ENCODE measurements at regions not wholly inside any gene's neighbourhood (a gene's known extent, or its start where the extent isn't known, plus 50 kb on each side); places are given as distances from the start of the nearest gene placed in this dataset.

DNA sequence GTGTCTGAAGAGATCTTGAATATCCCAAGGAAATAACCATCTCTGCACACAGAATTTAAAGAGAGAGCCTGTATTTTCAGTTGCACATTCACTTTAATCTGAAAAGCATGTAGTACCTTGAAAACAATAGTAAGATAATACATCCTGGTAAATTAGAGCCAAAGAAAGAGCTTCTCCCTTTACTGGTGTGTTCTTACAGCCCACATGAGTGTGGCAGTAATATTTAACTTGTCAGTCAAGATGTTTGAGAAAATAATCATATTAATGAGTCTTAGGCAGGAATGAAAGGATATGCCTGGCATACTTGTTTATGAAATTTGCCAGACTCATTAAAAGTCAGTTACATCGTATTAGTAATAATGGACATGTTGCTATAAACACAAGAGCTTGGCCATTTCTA, 908.4 kb upstream of the ADGRL4 start:
- H3K27ac ChIP-seq, result no peak overlapping the region
- no peaks in the 10 kb centered on the region for H3K27me3 ChIP-seq (replicated peaks; ENCODE audit: insufficient read depth)
- no peaks in the 10 kb centered on the region for H3K36me3 ChIP-seq
- no peaks in the 10 kb centered on the region for H3K4me1 ChIP-seq (ENCODE audit: control insufficient read depth in 1 of 2, low read depth in 2 of 2)
- no peak for DNase-seq (ENCODE audit: low spot score)
- no peaks in the 10 kb centered on the region for H3K9me3 ChIP-seq
- no peak for ATAC-seq (ENCODE audit: insufficient number of reproducible peaks, low FRiP score, low read depth)
- TF ChIP-seq, protein P1, sequence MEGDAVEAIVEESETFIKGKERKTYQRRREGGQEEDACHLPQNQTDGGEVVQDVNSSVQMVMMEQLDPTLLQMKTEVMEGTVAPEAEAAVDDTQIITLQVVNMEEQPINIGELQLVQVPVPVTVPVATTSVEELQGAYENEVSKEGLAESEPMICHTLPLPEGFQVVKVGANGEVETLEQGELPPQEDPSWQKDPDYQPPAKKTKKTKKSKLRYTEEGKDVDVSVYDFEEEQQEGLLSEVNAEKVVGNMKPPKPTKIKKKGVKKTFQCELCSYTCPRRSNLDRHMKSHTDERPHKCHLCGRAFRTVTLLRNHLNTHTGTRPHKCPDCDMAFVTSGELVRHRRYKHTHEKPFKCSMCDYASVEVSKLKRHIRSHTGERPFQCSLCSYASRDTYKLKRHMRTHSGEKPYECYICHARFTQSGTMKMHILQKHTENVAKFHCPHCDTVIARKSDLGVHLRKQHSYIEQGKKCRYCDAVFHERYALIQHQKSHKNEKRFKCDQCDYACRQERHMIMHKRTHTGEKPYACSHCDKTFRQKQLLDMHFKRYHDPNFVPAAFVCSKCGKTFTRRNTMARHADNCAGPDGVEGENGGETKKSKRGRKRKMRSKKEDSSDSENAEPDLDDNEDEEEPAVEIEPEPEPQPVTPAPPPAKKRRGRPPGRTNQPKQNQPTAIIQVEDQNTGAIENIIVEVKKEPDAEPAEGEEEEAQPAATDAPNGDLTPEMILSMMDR (IDR thresholded peaks at IDR 0.05), result no peak
- H3K4me3 ChIP-seq, result no peak overlapping the region

DNA sequence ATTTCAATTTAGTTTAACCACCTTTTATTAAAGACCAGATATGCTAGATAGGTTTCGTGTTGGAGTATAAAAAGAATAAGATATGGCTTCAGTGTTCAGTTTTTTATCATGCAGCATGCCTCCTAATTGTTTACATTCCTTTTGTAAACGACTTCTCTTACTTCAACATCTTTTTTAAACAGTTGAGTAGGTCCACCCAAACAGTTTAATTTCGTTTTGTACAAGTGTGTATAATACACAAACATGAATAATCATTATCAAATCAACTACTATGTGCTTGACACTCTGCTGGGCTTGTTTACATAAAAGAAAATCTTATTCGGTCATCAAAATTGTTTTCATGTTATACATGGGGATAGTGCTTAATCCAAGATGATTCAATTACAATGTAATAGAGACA, 906.3 kb upstream of the ADGRL4 start:
- TF ChIP-seq, protein P1 (IDR thresholded peaks at IDR 0.05), result no peak
- Histone ChIP-seq H3K27me3 (replicated peaks; ENCODE audit: insufficient read depth) (no peaks in the 10 kb centered on the region), H3K4me3 (no peak overlapping the region), H3K36me3 (no peaks in the 10 kb centered on the region), H3K27ac (no peak overlapping the region), H3K9me3 (no peaks in the 10 kb centered on the region), H3K4me1 (ENCODE audit: control insufficient read depth in 1 of 2, low read depth in 2 of 2) (no peaks in the 10 kb centered on the region)
- DNase-seq (ENCODE audit: low spot score) (no peak), ATAC-seq (ENCODE audit: insufficient number of reproducible peaks, low FRiP score, low read depth) (no peak)

DNA sequence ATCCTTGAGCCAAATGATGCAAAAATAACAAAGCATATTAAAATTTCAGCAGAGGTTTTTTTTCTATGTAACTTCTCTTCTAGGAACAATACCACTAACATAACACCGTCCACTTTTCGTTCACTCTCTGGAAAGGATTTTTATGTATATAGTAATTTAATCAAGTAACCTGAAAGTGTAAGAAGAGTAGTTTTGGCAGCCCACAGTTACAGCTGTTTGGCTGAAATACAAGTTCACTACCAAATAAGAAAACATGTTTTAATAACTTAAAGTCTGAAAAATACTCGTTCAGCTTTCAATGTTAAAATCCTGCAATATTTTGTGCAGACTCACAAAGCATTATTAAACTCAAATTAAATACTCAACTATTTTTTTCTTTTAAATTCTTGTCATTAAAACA, 896.8 kb upstream of the ADGRL4 start:
- Histone ChIP-seq H3K36me3 (no peaks in the 10 kb centered on the region), H3K4me3 (no peak overlapping the region), H3K27me3 (replicated peaks; ENCODE audit: insufficient read depth) (no peaks in the 10 kb centered on the region), H3K4me1 (ENCODE audit: control insufficient read depth in 1 of 2, low read depth in 2 of 2) (no peaks in the 10 kb centered on the region), H3K27ac (no peak overlapping the region), H3K9me3 (no peaks in the 10 kb centered on the region)
- ATAC-seq (ENCODE audit: insufficient number of reproducible peaks, low FRiP score, low read depth) (no peak), DNase-seq (ENCODE audit: low spot score) (no peak)
- TF ChIP-seq, protein P1 (IDR thresholded peaks at IDR 0.05), result no peak

DNA sequence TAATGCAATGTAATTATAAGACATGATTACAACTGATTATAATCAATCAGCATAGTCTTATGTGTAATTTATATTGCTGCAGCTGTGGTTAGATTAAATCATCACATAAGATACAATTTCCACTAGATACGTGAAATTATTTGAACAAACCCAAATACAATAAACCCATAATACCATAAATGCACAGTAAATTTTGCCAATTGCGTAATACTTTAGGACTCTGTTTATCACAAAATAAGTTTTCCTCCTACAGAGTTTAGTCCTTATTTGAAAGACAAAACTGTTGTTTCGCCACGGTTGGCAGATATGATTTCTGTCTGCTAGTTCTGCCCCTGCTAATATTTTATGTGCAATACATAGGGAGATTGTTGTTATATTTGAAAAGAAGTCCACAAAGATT, 895.9 kb upstream of the ADGRL4 start:
- no peaks in the 10 kb centered on the region for H3K4me1 ChIP-seq (ENCODE audit: control insufficient read depth in 1 of 2, low read depth in 2 of 2)
- no peaks in the 10 kb centered on the region for H3K36me3 ChIP-seq
- no peaks in the 10 kb centered on the region for H3K27me3 ChIP-seq (replicated peaks; ENCODE audit: insufficient read depth)
- no peaks in the 10 kb centered on the region for H3K9me3 ChIP-seq
- ATAC-seq (ENCODE audit: insufficient number of reproducible peaks, low FRiP score, low read depth) (no peak), DNase-seq (ENCODE audit: low spot score) (no peak)
- TF ChIP-seq, protein P1 (IDR thresholded peaks at IDR 0.05), result no peak
- H3K4me3 ChIP-seq, result no peak overlapping the region
- no peak overlapping the region for H3K27ac ChIP-seq

DNA sequence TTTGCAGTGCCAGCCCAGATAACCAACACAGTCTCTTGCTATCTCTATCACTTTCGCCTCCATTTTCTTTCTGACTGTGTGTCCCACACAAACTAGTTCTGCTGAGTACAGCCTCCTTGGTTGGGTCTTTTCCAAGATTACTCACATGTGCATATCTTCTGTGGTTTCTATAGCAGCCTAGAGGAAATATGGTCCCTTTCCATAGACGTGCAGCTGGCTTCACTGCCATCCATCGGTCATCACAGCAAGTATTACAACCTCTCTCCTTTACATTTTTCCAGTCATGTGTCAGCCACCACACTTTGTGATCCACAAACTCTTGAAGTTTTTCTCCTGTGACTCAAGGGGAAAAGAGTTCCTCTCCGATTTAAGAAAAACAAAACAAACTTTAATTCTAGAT, 893.4 kb upstream of the ADGRL4 start:
- H3K9me3 ChIP-seq, result no peaks in the 10 kb centered on the region
- ATAC-seq (ENCODE audit: insufficient number of reproducible peaks, low FRiP score, low read depth), result no peak
- H3K27me3 ChIP-seq (replicated peaks; ENCODE audit: insufficient read depth), result no peaks in the 10 kb centered on the region
- TF ChIP-seq, protein P1 (IDR thresholded peaks at IDR 0.05), result no peak
- H3K27ac ChIP-seq, result no peak overlapping the region
- no peak for DNase-seq (ENCODE audit: low spot score)
- H3K4me1 ChIP-seq (ENCODE audit: control insufficient read depth in 1 of 2, low read depth in 2 of 2), result no peaks in the 10 kb centered on the region
- H3K4me3 ChIP-seq, result no peak overlapping the region
- H3K36me3 ChIP-seq, result no peaks in the 10 kb centered on the region
